Lower lobe of right lung (tissue), 2 donors: ENCODE measurements at regions not wholly inside any gene's neighbourhood (a gene's known extent, or its start where the extent isn't known, plus 50 kb on each side); places are given as distances from the start of the nearest gene placed in this dataset.

Experiments used
- ATAC-seq, 2 donors: fragments of 200-7000 bp; cut with Tn5 transposase; one replicate each; pipeline ENCODE4 v1.9.1; 2020 to 2022; ENCODE audit warnings: mild to moderate bottlenecking in 2 of 2, moderate library complexity in 2 of 2
- DNase-seq: peaks from one replicate; pipeline ENCODE4 v3.0.0-alpha.2; 2020
- H3K27ac ChIP-seq: fragments of 200-600 bp; one replicate; pipeline ENCODE4 v1.8.0; 2022
- H3K27me3 ChIP-seq: fragments of 200-600 bp; one replicate; pipeline ENCODE4 v1.8.0; 2022; ENCODE audit warnings: low read depth
- H3K36me3 ChIP-seq: fragments of 200-600 bp; one replicate; pipeline ENCODE4 v1.8.0; 2022; ENCODE audit warnings: mild to moderate bottlenecking
- H3K4me1 ChIP-seq: fragments of 200-600 bp; one replicate; pipeline ENCODE4 v1.8.0; 2022
- H3K4me3 ChIP-seq: fragments of 200-600 bp; one replicate; pipeline ENCODE4 v1.8.0; 2022; ENCODE audit warnings: mild to moderate bottlenecking
- H3K9me3 ChIP-seq: fragments of 200-600 bp; one replicate; pipeline ENCODE4 v1.8.0; 2022
- intact Hi-C: fragments of 100-400 bp; cut with DNase I; formaldehyde crosslinking; loops from one replicate; pipeline ENCODE4 v1.11.0; 2022
- TF ChIP-seq, protein P1 (sequence below): fragments of 200-600 bp; IDR thresholded peaks from one replicate; pipeline ENCODE4 v1.8.0; 2022; ENCODE audit warnings: antibody characterized with exemption, mild to moderate bottlenecking
- donor health status: DM: no; HTN: yes; CAD: no; lungs with severe emphysema.

DNA sequence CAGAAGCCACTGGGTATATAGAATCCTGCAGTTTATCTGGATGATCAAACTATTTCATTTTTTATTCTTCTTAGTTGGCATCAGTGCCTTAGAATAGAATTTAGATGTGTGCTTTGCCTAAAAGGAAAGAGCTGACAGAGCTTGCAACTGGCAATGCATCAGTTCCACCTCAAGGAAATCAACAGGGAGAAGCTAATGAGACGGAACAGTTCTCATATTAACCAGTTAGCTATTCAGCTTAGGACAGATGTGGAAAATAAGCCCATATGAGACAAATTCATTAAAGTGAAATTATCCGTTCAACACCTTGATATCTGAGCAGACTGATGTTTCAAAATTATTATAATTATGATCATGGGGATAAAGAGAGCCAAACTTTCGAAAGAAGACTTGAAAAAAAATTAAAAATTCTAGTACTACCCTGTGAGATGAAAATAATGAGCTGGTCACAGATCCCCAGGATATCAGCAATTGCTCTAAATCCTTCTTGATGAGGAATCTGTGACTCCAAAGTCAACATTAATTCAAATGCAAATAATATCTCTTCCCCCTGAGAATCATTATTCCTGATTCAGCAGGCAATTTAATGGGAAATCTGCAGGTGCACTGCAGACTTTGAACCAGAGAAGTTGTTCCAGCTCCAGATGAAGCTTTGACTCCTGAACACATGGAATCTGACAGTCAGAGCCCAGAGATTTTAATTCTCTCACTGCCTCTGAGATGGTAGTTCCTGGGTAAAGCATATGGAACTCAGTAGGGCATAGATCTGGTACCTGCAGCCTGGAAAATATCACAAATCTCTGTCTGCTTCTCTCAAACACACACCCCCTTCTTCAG is 486.8 kb downstream of the FOXO1 start:
- Histone ChIP-seq H3K9me3 (no peaks in the 10 kb centered on the region), H3K4me1 (peaks cover 5% of the 10 kb centered on the region), H3K4me3 (no peak overlapping the region), H3K27ac (no peak overlapping the region), H3K36me3 (no peaks in the 10 kb centered on the region), H3K27me3 (no peaks in the 10 kb centered on the region)
- TF ChIP-seq, protein P1, sequence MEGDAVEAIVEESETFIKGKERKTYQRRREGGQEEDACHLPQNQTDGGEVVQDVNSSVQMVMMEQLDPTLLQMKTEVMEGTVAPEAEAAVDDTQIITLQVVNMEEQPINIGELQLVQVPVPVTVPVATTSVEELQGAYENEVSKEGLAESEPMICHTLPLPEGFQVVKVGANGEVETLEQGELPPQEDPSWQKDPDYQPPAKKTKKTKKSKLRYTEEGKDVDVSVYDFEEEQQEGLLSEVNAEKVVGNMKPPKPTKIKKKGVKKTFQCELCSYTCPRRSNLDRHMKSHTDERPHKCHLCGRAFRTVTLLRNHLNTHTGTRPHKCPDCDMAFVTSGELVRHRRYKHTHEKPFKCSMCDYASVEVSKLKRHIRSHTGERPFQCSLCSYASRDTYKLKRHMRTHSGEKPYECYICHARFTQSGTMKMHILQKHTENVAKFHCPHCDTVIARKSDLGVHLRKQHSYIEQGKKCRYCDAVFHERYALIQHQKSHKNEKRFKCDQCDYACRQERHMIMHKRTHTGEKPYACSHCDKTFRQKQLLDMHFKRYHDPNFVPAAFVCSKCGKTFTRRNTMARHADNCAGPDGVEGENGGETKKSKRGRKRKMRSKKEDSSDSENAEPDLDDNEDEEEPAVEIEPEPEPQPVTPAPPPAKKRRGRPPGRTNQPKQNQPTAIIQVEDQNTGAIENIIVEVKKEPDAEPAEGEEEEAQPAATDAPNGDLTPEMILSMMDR: no peak
- intact Hi-C loops: no loop called here
- no peak for ATAC-seq
- no peak for DNase-seq

DNA sequence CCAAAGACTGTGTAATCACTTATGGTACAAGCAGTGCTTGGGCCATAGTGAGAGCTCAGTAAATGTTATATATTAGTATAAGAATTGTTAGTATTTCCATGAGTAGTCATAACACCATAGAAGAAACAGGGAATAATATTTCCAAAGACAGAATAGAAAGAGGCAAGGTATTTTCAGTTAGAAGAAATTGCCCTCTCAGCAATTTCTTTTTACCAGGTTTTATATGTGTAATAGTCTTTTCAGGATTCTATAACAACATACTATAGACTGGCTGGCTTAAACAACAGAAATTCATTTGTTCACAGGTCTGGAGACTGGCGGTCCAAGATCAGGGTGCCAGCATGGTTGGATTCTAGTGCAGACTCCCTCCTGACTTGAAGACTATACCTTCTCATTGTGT is 485.7 kb downstream of the FOXO1 start:
- TF ChIP-seq, protein P1: no peak
- Histone ChIP-seq H3K36me3 (no peaks in the 10 kb centered on the region), H3K27ac (no peak overlapping the region), H3K27me3 (no peaks in the 10 kb centered on the region), H3K4me1 (peaks cover 5% of the 10 kb centered on the region), H3K4me3 (no peak overlapping the region), H3K9me3 (no peaks in the 10 kb centered on the region)
- ATAC-seq (no peak), DNase-seq (no peak)
- intact Hi-C loops: no loop called here

DNA sequence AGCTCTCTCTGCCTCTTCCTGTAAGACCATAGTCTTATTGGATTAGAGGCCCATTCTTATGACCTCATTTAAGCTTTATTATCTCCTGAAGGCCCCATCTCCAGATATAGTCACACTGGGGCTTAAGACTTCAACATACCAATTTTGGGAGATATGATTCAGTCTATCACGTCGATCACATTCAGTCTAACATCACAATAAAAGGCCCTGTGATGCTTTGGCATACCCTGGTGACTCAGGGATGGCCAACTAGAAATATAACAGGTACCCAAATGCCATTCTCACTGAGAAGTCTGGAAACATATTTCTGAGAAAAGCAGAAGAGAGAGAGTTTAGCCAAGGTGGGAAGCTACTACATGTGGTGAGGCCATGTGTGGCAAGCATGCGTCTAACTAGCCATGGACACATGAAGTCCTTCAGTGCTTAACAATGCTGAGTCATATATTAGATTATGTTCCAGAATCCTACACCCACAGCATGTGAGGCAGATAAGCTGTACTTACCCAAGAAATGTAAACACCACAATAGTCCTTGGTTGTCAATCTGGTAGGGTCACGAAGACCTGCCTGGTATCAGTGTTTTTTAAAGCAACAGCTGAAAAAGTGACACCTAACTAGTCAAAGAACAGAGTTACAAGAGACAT is 485.1 kb downstream of the FOXO1 start:
- DNase-seq (no peak), ATAC-seq (peak; percentile 80 to 89)
- peaks cover 5% of the 10 kb centered on the region for H3K4me1 ChIP-seq
- H3K27ac ChIP-seq: no peak overlapping the region
- H3K36me3 ChIP-seq: no peaks in the 10 kb centered on the region
- no peak overlapping the region for H3K4me3 ChIP-seq
- intact Hi-C loops: no loop called here
- H3K27me3 ChIP-seq: peaks cover 2% of the 10 kb centered on the region
- TF ChIP-seq, protein P1: no peak
- H3K9me3 ChIP-seq: no peaks in the 10 kb centered on the region

DNA sequence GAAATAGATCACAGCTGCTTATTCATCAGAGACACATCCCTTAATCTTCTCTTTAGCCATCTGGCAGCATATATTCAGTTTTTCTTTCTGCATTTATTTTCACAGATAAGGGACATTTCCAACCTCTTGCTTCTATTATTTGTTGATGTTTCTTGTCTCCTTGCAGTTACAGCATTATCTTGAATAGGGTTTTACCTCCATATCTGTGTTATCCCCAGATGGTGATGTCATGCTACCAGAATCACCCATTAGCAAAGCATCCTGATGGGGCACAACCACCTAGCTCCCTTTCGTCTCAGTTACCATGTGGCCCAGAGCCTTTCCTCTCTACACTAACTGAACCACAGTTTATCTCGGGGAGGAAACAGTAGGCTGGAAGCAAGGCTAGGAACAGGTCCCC is 483.9 kb downstream of the FOXO1 start:
- ATAC-seq (no peak), DNase-seq (no peak)
- intact Hi-C loops: no loop called here
- Histone ChIP-seq H3K36me3 (no peaks in the 10 kb centered on the region), H3K27ac (no peak overlapping the region), H3K4me1 (peaks cover 5% of the 10 kb centered on the region), H3K4me3 (no peak overlapping the region), H3K27me3 (peaks cover 4% of the 10 kb centered on the region), H3K9me3 (no peaks in the 10 kb centered on the region)
- TF ChIP-seq, protein P1: no peak

DNA sequence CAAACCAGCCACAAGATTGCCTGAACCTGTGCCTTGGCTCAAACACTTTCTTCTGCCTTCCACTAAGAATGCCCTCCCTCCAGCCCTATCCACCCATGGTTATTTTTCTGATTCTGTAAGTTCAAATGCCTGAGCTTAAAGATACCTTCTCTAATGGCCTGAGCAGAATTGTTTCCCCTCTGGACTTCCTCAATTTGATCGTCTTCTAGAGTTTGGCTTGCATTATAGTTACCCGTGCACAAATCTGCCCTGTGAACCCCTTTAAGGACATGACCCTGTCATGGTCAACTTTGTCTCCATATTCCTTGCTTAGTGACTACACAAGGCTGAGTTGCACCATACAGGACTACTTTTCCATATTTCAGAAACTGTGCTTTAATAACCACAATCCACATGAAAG is 481.0 kb downstream of the FOXO1 start:
- no peak overlapping the region for H3K4me3 ChIP-seq
- peaks cover 4% of the 10 kb centered on the region for H3K27me3 ChIP-seq
- no peak overlapping the region for H3K27ac ChIP-seq
- TF ChIP-seq, protein P1: no peak
- no peaks in the 10 kb centered on the region for H3K9me3 ChIP-seq
- intact Hi-C loops: no loop called here
- H3K4me1 ChIP-seq: peaks cover 10% of the 10 kb centered on the region
- DNase-seq (no peak), ATAC-seq (no peak)
- no peaks in the 10 kb centered on the region for H3K36me3 ChIP-seq
